Progenitor cell of endocrine pancreas (in vitro differentiated cells): ENCODE measurements at regions not wholly inside any gene's neighbourhood (a gene's known extent, or its start where the extent isn't known, plus 50 kb on each side); places are given as distances from the start of the nearest gene placed in this dataset.

Source experiments
- DNase-seq: peaks from one replicate; pipeline ENCODE4 v3.0.0; 2021; ENCODE audit warnings: low spot score; ENCODE audit not compliant: unreplicated experiment
- H3K27ac Mint-ChIP-seq: 2 replicates; pipeline ENCODE4 v1.8.0; 2021; ENCODE audit warnings: mild to moderate bottlenecking, moderate library complexity, mixed read lengths
- H3K27me3 Mint-ChIP-seq: 2 replicates; pipeline ENCODE4 v1.8.0; 2021; ENCODE audit warnings: mixed read lengths
- H3K36me3 Mint-ChIP-seq: 2 replicates; pipeline ENCODE4 v1.8.0; 2022; ENCODE audit warnings: mixed read lengths; ENCODE audit not compliant: insufficient read depth
- H3K4me1 Mint-ChIP-seq: 2 replicates; pipeline ENCODE4 v1.8.0; 2021; ENCODE audit warnings: low read depth, mixed read lengths
- H3K4me3 Mint-ChIP-seq: 2 replicates; pipeline ENCODE4 v1.8.0; 2021; ENCODE audit warnings: low read depth, mild to moderate bottlenecking, moderate library complexity, mixed read lengths
- H3K9me3 Mint-ChIP-seq: 2 replicates; pipeline ENCODE4 v1.8.0; 2021; ENCODE audit warnings: low read depth, mixed read lengths
- CTCF ChIP-seq: fragments of 200-600 bp; sonication (generic); IDR thresholded peaks from one replicate; pipeline ENCODE4 v1.5.0; 2021; ENCODE audit warnings: antibody characterized with exemption, mild to moderate bottlenecking; ENCODE audit not compliant: unreplicated experiment

- TF ChIP-seq CTCF, result no peak
- H3K27me3 Mint-ChIP-seq, result peaks cover 2% of the 10 kb centered on the region
Measured at GRCh38 chr16:55925242-55925641, 50.1 kb upstream of the CES5A start.

More at GRCh38 chr16:55925242-55925641, 50.1 kb upstream of the CES5A start:
- H3K9me3 Mint-ChIP-seq, result no peaks in the 10 kb centered on the region
- H3K4me1 Mint-ChIP-seq, result peaks cover 4% of the 10 kb centered on the region
- H3K4me3 Mint-ChIP-seq, result no peak overlapping the region
- no peaks in the 10 kb centered on the region for H3K36me3 Mint-ChIP-seq
- DNase-seq, result no peak
- H3K27ac Mint-ChIP-seq, result no peak overlapping the region
